Muscle of leg (tissue), 3 donors: ENCODE measurements at regions not wholly inside any gene's neighbourhood (a gene's known extent, or its start where the extent isn't known, plus 50 kb on each side); places are given as distances from the start of the nearest gene placed in this dataset.

Source experiments
- DNase-seq: peaks from one replicate; pipeline ENCODE4 v3.0.0; 2013
- H3K27ac ChIP-seq: one replicate; pipeline ENCODE4 v1.5.1; 2013; ENCODE audit warnings: mild to moderate bottlenecking, low read length, control low read depth
- H3K27me3 ChIP-seq: one replicate; pipeline ENCODE4 v1.6.1; 2013; ENCODE audit warnings: low read length; ENCODE audit not compliant: control insufficient read depth, insufficient read depth
- H3K36me3 ChIP-seq: one replicate; pipeline ENCODE4 v1.6.1; 2013; ENCODE audit warnings: low read length; ENCODE audit not compliant: control insufficient read depth, insufficient read depth
- H3K4me1 ChIP-seq: one replicate; pipeline ENCODE4 v1.6.1; 2013; ENCODE audit warnings: low read length; ENCODE audit not compliant: control insufficient read depth, insufficient read depth
- H3K4me3 ChIP-seq: one replicate; pipeline ENCODE4 v1.5.1; 2013; ENCODE audit warnings: low read length, control low read depth
- H3K9me3 ChIP-seq: replicated peaks from 2 replicates; pipeline ENCODE4 v1.6.1; 2013; ENCODE audit warnings: low read depth, low read length; ENCODE audit not compliant: control insufficient read depth
- WGBS: methylation state at CpG from one replicate; pipeline ENCODE4 v1.1.5; 2013; ENCODE audit warnings: missing lambda C conversion rate; ENCODE audit not compliant: insufficient coverage; 5-methylcytosine and 5-hydroxymethylcytosine counted together

GRCh38 chr6:137951064-137951597 lies 84.1 kb downstream of the TNFAIP3 start:
- Histone ChIP-seq H3K27ac (no peak overlapping the region), H3K4me1 (no peaks in the 10 kb centered on the region), H3K36me3 (no peaks in the 10 kb centered on the region), H3K4me3 (no peak overlapping the region), H3K9me3 (no peaks in the 10 kb centered on the region), H3K27me3 (no peaks in the 10 kb centered on the region)
- WGBS: 73% methylated on average over 2 of the region's 3 CpGs
- DNase-seq: peak; percentile 54

- no peak overlapping the region for H3K27ac ChIP-seq
- H3K27me3 ChIP-seq: no peaks in the 10 kb centered on the region
- no peak for DNase-seq
- 100% methylated on average over 1 of the region's 2 CpGs for WGBS
- H3K9me3 ChIP-seq: no peaks in the 10 kb centered on the region
- no peaks in the 10 kb centered on the region for H3K36me3 ChIP-seq
- no peaks in the 10 kb centered on the region for H3K4me1 ChIP-seq
- no peak overlapping the region for H3K4me3 ChIP-seq
These were observed 85.2 kb downstream of the TNFAIP3 start for GRCh38 chr6:137952247-137952646.

- H3K36me3 ChIP-seq: no peaks in the 10 kb centered on the region
These were observed 86.7 kb downstream of the TNFAIP3 start for GRCh38 chr6:137953761-137954160.

GRCh38 chr6:137954253-137954652 lies 87.2 kb downstream of the TNFAIP3 start:
- H3K27ac ChIP-seq: no peak overlapping the region
- H3K27me3 ChIP-seq: no peaks in the 10 kb centered on the region

More at GRCh38 chr6:137953761-137954160, 86.7 kb downstream of the TNFAIP3 start:
- no peak overlapping the region for H3K27ac ChIP-seq
- no peaks in the 10 kb centered on the region for H3K27me3 ChIP-seq
- no peak for DNase-seq
- WGBS: no CpG with 5 or more reads among the region's 1 CpG
- H3K4me3 ChIP-seq: no peak overlapping the region
- H3K9me3 ChIP-seq: no peaks in the 10 kb centered on the region
- no peaks in the 10 kb centered on the region for H3K4me1 ChIP-seq

GRCh38 chr6:137956098-137956488 lies 89.0 kb downstream of the TNFAIP3 start:
- no peak overlapping the region for H3K27ac ChIP-seq
- H3K36me3 ChIP-seq: no peaks in the 10 kb centered on the region
- DNase-seq: no peak
- no peaks in the 10 kb centered on the region for H3K9me3 ChIP-seq
- no peak overlapping the region for H3K4me3 ChIP-seq
- no CpG with 5 or more reads among the region's 2 CpGs for WGBS
- no peaks in the 10 kb centered on the region for H3K4me1 ChIP-seq
- no peaks in the 10 kb centered on the region for H3K27me3 ChIP-seq

More at GRCh38 chr6:137954253-137954652, 87.2 kb downstream of the TNFAIP3 start:
- Histone ChIP-seq H3K9me3 (no peaks in the 10 kb centered on the region), H3K4me3 (no peak overlapping the region), H3K4me1 (no peaks in the 10 kb centered on the region), H3K36me3 (no peaks in the 10 kb centered on the region)
- WGBS: 100% methylated on average over 1 of the region's 2 CpGs
- no peak for DNase-seq

- DNase-seq: no peak
- Histone ChIP-seq H3K27me3 (no peaks in the 10 kb centered on the region), H3K9me3 (no peaks in the 10 kb centered on the region), H3K4me3 (no peak overlapping the region), H3K4me1 (no peaks in the 10 kb centered on the region), H3K27ac (no peak overlapping the region), H3K36me3 (no peaks in the 10 kb centered on the region)
- WGBS: no CpG with 5 or more reads among the region's 2 CpGs
These were observed 90.4 kb downstream of the TNFAIP3 start for GRCh38 chr6:137957471-137957870.

GRCh38 chr6:137958811-137959565 lies 91.9 kb downstream of the TNFAIP3 start:
- Histone ChIP-seq H3K27ac (no peak overlapping the region), H3K9me3 (no peaks in the 10 kb centered on the region), H3K4me1 (no peaks in the 10 kb centered on the region), H3K36me3 (no peaks in the 10 kb centered on the region), H3K4me3 (no peak overlapping the region), H3K27me3 (no peaks in the 10 kb centered on the region)
- DNase-seq: no peak
- 67% methylated on average over 1 of the region's 5 CpGs for WGBS

GRCh38 chr6:137962725-137963124 lies 95.7 kb downstream of the TNFAIP3 start:
- H3K4me1 ChIP-seq: no peaks in the 10 kb centered on the region
- no CpG with 5 or more reads among the region's 3 CpGs for WGBS
- H3K36me3 ChIP-seq: no peaks in the 10 kb centered on the region
- DNase-seq: no peak
- H3K27me3 ChIP-seq: no peaks in the 10 kb centered on the region
- no peak overlapping the region for H3K27ac ChIP-seq
- no peaks in the 10 kb centered on the region for H3K9me3 ChIP-seq
- no peak overlapping the region for H3K4me3 ChIP-seq

- no peak overlapping the region for H3K27ac ChIP-seq
- no peaks in the 10 kb centered on the region for H3K4me1 ChIP-seq
- H3K4me3 ChIP-seq: no peak overlapping the region
- no peaks in the 10 kb centered on the region for H3K9me3 ChIP-seq
- 61% methylated on average over 4 of the region's 4 CpGs for WGBS
- DNase-seq: no peak
- H3K27me3 ChIP-seq: no peaks in the 10 kb centered on the region
- H3K36me3 ChIP-seq: no peaks in the 10 kb centered on the region
These were observed 97.8 kb downstream of the TNFAIP3 start for GRCh38 chr6:137964876-137965275.

GRCh38 chr6:137967689-137968454 lies 100.8 kb downstream of the TNFAIP3 start:
- Histone ChIP-seq H3K27ac (no peak overlapping the region), H3K9me3 (no peaks in the 10 kb centered on the region)

More at GRCh38 chr6:137967689-137968454, 100.8 kb downstream of the TNFAIP3 start:
- WGBS: 77% methylated on average over 2 of the region's 5 CpGs
- DNase-seq: no peak
- Histone ChIP-seq H3K36me3 (no peaks in the 10 kb centered on the region), H3K27me3 (no peaks in the 10 kb centered on the region), H3K4me3 (no peak overlapping the region), H3K4me1 (no peaks in the 10 kb centered on the region)
